HG02678 (cell line): ENCODE measurements at regions not wholly inside any gene's neighbourhood (a gene's known extent, or its start where the extent isn't known, plus 50 kb on each side); places are given as distances from the start of the nearest gene placed in this dataset.
"Not testable (repeated sequence)": the region's sequence is repeated elsewhere in the genome, so short reads cannot be mapped to it uniquely, and the experiment has no call there.

ENCODE experiments used
- ATAC-seq: cut with Tn5 transposase; IDR thresholded peaks from one replicate; pipeline ENCODE4 v1.9.1; 2021; ENCODE audit warnings: mild to moderate bottlenecking, moderate library complexity; ENCODE audit not compliant: unreplicated experiment

- ATAC-seq: no peak
Observed at GRCh38 chr13:61358599-61358998, 57.0 kb downstream of the PCDH20 start.

DNA sequence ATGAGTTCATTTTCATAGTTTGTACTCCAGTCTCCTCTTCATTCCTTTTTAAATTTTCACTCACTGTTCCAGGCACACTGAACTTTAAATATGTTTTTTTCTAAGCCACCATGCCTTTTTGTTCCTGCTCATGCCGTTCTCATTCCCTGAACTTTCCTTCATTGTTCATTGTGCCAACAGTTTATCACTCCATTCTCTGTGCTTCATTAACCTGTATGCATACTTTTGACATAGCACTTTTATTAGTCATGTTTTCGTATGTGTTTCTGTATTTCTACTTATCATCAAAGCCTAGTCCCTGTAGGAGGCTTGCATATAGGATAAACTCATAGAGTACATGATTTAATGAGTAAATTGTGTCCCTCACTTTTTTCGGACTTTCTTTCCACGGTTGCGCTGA, 65.3 kb downstream of the PCDH20 start:
- no peak for ATAC-seq

GRCh38 chr13:61339054-61339621, 76.5 kb downstream of the PCDH20 start:
- ATAC-seq: no peak

DNA sequence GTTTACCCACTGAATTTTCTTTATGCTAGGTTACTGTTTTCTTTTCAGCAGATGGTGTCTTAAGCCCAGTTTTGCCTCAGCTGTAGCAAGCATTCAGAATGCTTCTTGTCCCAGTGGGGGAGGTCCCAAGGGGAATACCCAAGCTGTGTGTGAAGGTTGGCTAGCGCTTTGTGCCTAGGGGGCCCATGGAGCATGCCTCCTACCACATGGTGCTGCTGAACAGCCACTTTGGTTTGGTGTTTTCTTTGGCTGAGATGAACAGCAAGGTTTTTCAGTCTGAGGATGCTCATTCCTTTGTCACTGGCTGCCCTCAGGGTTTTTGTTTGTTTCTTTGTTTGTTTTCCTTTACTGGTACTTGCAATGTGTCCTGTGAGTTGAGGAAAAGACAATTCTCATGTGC, 99.0 kb downstream of the PCDH20 start:
- ATAC-seq: no peak

DNA sequence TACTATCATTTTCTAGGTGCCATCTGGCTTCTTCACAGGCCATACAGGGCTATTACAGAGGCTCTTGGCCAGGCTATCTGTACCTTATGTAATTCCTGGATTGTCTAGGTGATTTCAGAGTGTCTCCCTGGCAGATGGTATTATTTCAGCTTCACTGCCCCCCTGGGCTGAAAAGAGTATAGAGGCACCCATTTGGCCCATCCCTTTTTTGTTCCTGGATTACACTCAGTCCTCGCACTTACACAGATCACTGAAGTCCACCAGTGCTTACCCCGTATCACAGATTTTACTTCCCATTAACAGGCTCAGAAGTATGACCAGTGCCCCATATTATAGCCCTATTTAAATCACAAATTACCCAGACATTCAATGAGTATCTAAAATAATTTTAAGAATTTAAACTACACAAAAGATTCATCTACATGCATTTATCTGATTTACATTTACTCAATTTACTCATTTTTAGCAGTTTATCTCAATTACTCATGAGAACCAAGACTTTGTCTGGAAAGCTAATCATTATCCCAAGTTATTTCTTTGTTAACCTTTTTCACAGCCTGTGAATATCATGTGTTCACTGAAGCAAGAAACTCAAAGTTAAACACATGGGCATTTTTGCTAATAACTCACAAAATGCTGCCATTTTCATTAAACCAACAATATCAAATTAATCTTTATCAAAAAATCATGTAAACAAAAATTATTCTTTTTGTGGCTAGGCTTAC, 121.0 kb downstream of the PCDH20 start:
- no peak for ATAC-seq

DNA sequence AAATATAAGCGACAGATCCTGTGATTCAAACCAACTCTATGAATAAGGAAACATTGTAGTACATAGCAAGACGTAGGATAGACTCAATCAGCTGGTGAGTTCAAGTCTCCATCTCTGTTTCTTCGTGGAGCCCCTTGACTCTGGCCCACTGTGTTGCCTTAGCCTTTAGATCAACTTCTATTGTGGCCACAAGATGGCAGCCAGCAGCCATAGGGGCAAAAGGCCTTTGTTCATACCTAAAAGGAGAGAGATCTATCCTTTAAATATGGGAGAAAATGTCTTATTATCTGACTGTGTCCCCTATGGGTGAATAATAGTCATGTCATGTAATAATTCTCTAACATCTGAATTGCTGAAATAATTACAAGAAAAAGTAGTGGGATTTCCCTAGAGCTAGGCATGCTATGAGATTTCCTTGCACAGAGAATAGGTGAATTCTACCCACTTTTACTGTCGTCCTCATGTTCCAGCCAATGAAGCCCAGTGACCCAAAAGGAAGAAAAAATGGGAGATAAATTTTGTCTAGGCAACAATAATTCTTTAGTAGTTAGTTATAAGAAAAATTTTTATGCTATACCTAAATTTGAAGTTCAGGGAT, 129.4 kb downstream of the PCDH20 start:
- ATAC-seq: no peak

DNA sequence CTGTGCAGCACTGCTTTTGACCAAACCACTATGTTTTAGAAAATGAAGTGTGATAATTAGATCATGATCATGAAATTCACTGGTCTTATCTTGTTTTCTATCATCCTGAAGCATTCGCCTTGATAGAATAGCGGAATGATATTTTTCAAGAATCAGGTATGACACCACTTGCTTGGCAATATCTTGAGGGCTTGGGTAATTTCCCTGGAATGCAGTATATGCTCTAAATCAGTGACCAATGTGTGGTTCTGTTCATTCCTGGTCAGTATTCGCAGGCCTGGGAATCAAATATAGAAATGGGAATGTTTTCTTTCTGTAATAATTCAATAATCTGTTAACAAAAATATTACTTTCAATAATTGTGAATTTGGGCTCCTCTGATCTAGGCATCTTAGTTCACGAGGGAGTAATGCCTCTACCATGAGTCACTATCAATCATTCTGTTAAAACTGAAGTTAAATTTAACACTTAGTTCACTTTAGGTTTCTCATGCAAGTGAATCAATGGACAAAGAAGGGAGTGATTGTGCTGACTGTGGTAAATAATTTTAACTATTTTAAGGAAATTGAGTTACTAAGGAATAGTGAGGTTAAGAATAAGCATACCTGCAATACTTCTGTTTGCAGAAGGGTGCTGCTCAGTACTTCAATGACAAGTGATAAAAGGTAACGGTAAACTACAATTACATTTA, 137.9 kb downstream of the PCDH20 start:
- no peak for ATAC-seq

DNA sequence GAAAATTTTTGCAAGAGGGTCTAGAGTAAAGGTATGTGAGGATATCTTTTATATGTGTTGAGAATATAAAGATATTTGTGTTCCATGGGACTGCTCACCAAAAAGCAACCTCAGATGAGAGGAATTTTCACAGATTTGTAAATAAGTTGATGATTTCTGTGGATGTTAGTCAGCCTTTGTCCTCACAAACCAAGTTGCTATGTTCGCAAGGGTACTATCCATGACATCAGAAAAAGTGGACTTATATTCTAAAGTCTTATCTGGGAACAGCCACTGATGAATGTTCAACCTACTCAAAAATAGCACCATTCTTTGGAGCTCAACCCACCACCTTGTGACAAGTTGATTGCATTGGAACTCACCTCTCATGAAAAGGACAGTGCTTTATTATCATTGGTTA, 138.6 kb downstream of the PCDH20 start:
- ATAC-seq: no peak

DNA sequence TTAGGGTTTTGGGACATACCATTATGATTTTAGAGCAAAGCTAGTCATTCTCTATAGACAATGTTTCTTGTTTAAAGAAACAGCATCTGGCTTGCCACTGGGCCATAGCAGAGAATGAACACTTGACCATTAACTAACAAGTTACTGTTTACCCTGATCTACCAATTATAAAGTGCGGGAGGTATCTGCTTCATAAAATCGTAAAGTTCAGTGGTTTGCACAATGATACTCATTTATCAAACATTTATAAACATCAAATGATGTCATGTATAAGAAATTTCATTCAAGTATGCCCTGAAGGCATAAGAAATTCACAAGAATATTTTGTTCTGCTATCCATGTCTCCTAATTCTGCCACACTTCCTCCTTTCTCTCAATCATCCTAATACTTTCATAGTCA, 139.2 kb downstream of the PCDH20 start:
- no peak for ATAC-seq

DNA sequence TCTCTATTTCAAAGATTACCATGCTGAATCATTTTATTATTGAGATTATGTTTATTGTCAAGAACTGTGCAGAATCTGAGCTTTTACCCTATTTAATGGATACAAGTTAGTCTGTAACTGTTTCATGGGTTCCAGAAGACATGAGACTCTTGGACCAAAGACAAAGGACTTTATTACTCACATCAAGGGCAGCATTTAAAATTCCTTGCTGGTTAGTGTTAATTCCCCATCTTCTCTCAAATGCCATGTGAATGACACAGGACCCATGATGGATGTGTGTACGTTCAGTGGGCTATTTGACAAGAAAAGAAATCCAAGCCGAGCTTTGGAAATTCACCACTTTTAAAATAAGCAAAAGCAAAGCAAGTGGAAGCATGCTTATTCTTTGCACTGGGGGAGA, 139.9 kb downstream of the PCDH20 start:
- ATAC-seq: no peak

- no peak for ATAC-seq
Observed at GRCh38 chr13:61275251-61275650, 140.4 kb downstream of the PCDH20 start.

GRCh38 chr13:61266896-61267295, 148.8 kb downstream of the PCDH20 start:
- not testable (repeated sequence) for ATAC-seq

GRCh38 chr13:61261746-61262472, 153.7 kb downstream of the PCDH20 start:
- ATAC-seq: no peak

GRCh38 chr13:61258185-61258584, 157.5 kb downstream of the PCDH20 start:
- ATAC-seq: peak; percentile 49

GRCh38 chr13:61255040-61255796, 160.4 kb downstream of the PCDH20 start:
- ATAC-seq: no peak

DNA sequence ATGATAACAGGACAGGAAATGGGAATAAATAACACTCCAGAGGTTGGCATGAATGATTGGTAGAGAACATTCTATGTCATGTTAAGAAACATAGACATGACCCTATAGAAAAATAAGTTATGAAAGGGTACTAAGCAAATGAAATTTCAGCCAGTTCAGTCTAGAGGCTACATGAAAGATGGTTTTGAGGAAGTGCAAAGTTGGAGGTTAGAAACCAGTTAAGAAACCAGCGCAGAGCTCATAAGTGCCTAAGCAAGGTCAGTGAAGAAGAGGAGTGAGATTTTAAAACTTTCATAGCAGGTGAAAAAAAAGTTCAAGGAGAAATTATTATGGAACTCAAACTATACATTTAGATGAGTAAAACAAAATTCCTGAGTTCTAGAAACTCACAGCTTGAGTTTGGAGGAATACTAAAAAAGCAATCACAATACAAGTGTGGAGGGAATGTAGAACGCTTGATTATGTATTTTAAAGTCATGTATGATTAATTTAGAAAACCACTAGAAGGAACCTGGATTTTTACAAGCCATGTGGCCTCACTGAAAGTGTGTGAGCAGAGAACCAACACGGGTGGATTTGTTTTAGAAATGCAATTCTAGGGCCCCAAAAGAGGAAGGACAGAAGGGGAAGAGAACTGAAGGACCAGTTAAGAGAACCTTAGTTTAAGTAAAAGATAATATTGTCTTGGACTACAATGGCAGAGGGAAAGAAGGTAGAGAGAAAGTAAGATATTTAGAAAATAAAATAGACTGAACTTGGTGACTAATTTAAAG, 162.4 kb downstream of the PCDH20 start:
- peak; percentile 62 for ATAC-seq

- no peak for ATAC-seq
Observed at GRCh38 chr13:61252213-61252612, 163.4 kb downstream of the PCDH20 start.

DNA sequence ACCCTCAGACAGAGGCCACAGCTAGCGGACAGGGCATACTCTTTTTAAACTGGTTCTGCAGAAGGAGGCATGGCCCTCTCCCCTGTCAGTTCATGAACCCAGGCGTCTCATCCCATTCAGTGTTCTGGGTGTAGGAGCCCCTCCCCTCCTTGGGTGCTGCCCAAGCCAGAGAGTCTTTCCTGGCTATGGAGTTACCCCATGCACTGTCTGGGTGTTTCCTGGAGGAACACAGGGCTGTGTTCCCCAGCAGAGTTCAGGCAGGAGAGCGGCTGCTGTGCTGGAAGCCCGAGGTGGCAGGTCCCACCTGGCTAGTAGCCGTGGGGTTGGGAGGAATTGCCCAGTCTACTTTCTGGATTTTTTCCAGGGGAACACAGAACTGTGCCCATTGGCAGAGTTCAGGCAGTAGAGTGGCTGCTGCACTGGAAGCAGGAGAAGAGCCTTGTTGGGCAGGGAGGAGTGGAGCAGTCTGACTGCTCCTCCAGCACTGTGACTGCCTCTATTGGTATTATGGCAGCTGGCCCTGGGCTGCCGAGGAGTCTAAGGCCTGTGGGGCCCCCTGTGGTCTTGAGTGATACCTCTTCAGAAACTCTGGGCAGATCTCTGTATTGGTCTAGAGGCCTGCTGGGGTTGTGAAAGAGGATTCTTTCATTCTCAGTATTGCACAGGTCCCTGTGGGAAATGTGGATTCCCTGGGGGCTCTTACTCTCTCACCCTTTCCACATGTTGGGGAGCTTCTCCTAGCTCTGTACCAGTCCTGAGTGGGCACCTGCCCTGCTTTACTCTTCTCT, 168.3 kb downstream of the PCDH20 start:
- ATAC-seq: peak; percentile 93

GRCh38 chr13:61246351-61246750, 169.3 kb downstream of the PCDH20 start:
- ATAC-seq: no peak
